Nephron progenitor cell (in vitro differentiated cells): ENCODE measurements at regions not wholly inside any gene's neighbourhood (a gene's known extent, or its start where the extent isn't known, plus 50 kb on each side); places are given as distances from the start of the nearest gene placed in this dataset.

Source experiments
- DNase-seq: peaks from one replicate; pipeline ENCODE4 v3.0.0; 2021
- H3K27ac Mint-ChIP-seq: 2 replicates; pipeline ENCODE4 v1.8.0; 2021; ENCODE audit warnings: mild to moderate bottlenecking, moderate library complexity, mixed read lengths
- H3K27me3 Mint-ChIP-seq: 2 replicates; pipeline ENCODE4 v1.8.0; 2021; ENCODE audit warnings: mild to moderate bottlenecking, low read depth, mixed read lengths; ENCODE audit not compliant: poor library complexity
- H3K36me3 Mint-ChIP-seq: 2 replicates; pipeline ENCODE4 v1.8.0; 2021; ENCODE audit warnings: low read depth, mixed read lengths
- H3K4me1 Mint-ChIP-seq: 2 replicates; pipeline ENCODE4 v1.8.0; 2021; ENCODE audit warnings: mixed read lengths
- H3K4me3 Mint-ChIP-seq: 2 replicates; pipeline ENCODE4 v1.8.0; 2021; ENCODE audit warnings: mild to moderate bottlenecking, moderate library complexity, mixed read lengths
- H3K9me3 Mint-ChIP-seq: 2 replicates; pipeline ENCODE4 v1.8.0; 2021; ENCODE audit warnings: mild to moderate bottlenecking, moderate library complexity, mixed read lengths
- TF ChIP-seq, protein P1 (sequence below): fragments of 200-600 bp; sonication (generic); IDR thresholded peaks from 2 replicates; pipeline ENCODE4 v1.5.0; 2021; ENCODE audit warnings: antibody characterized with exemption

DNA sequence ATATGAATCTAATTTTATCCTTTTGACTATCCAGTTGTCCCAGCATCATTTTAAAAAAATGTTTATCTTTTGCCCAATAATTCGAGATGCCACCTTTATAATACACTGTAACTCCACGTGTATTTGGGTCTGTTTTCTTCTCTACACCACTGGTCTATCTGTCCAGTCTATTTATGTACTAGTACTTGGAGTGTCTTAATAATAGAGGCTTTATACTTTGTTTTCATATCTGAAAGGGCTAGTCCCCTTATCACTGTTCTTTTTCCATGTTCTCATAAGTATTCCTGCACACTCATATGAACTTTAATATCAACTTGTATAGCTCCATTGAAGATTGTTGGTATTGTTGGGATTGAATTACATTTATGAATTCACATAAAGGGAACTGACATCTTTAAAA lies 101.1 kb upstream of the RMP24 start:
- Mint-ChIP-seq H3K4me3 (no peak overlapping the region), H3K4me1 (no peaks in the 10 kb centered on the region), H3K27me3 (peaks cover 5% of the 10 kb centered on the region), H3K36me3 (no peaks in the 10 kb centered on the region), H3K9me3 (no peaks in the 10 kb centered on the region), H3K27ac (no peak overlapping the region)
- no peak for DNase-seq
- TF ChIP-seq, protein P1, sequence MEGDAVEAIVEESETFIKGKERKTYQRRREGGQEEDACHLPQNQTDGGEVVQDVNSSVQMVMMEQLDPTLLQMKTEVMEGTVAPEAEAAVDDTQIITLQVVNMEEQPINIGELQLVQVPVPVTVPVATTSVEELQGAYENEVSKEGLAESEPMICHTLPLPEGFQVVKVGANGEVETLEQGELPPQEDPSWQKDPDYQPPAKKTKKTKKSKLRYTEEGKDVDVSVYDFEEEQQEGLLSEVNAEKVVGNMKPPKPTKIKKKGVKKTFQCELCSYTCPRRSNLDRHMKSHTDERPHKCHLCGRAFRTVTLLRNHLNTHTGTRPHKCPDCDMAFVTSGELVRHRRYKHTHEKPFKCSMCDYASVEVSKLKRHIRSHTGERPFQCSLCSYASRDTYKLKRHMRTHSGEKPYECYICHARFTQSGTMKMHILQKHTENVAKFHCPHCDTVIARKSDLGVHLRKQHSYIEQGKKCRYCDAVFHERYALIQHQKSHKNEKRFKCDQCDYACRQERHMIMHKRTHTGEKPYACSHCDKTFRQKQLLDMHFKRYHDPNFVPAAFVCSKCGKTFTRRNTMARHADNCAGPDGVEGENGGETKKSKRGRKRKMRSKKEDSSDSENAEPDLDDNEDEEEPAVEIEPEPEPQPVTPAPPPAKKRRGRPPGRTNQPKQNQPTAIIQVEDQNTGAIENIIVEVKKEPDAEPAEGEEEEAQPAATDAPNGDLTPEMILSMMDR = no peak

DNA sequence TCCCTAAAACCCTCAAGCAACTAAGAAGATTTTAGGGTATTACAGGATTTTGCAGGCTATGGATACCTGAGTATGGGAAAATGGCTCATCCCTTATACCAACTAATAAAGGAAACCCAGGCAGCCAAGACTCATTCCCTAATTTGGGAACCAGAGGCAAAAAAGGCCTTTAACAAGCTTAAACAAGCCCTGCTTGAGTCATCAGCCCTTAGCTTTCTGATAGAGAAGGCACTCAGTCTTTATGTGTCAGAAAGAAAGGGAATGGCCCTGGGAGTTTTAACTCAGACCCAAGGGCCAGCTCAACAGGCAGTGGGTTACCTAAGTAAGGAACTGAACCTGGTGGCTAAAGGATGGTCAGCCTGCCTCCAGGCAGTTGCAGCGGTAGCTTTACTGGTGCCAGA lies 96.9 kb upstream of the RMP24 start:
- Mint-ChIP-seq H3K36me3 (no peaks in the 10 kb centered on the region), H3K27me3 (peaks cover 9% of the 10 kb centered on the region), H3K4me3 (no peak overlapping the region), H3K4me1 (peaks cover 8% of the 10 kb centered on the region), H3K9me3 (no peaks in the 10 kb centered on the region), H3K27ac (no peak overlapping the region)
- TF ChIP-seq, protein P1 = no peak
- DNase-seq = no peak

DNA sequence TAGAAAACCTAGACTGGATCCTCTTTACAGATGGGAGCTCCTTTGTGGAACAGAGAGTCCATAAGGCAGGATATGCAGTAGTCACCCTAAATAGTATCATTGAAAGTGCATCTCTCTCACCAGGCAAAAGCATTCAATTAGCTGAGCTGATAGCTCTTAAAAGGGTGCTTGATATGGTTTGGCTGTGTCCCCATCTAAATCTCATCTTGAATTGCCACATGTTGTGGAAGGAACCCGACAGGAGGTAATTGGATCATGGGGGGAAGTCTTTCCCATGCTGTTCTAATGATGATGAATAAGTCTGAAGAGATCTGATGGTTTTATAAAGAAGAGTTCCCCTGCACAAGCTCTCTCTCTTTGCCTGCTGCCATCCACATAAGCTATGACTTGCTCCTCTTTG lies 96.2 kb upstream of the RMP24 start:
- H3K9me3 Mint-ChIP-seq = no peaks in the 10 kb centered on the region
- TF ChIP-seq, protein P1 = no peak
- no peaks in the 10 kb centered on the region for H3K36me3 Mint-ChIP-seq
- peaks cover 8% of the 10 kb centered on the region for H3K4me1 Mint-ChIP-seq
- no peak overlapping the region for H3K27ac Mint-ChIP-seq
- no peak for DNase-seq
- no peak overlapping the region for H3K4me3 Mint-ChIP-seq
- peaks cover 7% of the 10 kb centered on the region for H3K27me3 Mint-ChIP-seq

DNA sequence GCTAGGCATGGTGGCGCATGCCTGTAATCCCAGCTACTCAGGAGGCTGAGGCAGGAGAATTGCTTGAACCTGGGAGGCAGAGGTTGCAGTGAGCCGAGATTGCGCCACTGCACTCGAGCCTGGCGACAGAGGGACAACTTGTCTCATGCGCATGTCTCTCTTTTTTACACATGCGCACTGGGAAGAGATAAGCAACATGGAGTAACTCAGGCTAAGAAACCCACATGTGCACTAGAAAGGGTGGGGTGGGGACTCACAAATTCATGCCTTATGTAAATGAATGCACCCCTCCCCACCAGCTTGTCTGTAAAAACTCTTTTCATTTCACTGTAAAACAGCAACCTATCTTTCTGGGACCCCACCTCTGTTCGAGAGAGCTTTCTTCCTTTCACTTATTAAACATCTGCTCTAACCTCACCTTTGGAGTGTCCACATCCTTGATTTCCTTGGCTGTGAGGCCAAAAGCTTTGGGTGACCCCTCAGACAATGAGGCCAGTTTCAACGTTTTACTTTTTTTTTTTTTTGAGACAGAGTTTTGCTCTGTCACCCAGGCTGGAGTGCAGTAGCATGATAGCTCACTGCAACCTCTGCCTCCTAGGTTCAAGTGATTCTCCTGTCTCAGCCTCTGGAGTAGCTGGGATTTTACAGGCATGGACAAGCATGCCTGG lies 91.6 kb upstream of the RMP24 start:
- H3K27me3 Mint-ChIP-seq = peaks cover 4% of the 10 kb centered on the region
- H3K4me3 Mint-ChIP-seq = no peak overlapping the region
- H3K27ac Mint-ChIP-seq = peak overlapping the region; percentile 91
- peaks cover 8% of the 10 kb centered on the region for H3K4me1 Mint-ChIP-seq
- TF ChIP-seq, protein P1 = no peak
- H3K9me3 Mint-ChIP-seq = no peaks in the 10 kb centered on the region
- DNase-seq = no peak
- no peaks in the 10 kb centered on the region for H3K36me3 Mint-ChIP-seq

DNA sequence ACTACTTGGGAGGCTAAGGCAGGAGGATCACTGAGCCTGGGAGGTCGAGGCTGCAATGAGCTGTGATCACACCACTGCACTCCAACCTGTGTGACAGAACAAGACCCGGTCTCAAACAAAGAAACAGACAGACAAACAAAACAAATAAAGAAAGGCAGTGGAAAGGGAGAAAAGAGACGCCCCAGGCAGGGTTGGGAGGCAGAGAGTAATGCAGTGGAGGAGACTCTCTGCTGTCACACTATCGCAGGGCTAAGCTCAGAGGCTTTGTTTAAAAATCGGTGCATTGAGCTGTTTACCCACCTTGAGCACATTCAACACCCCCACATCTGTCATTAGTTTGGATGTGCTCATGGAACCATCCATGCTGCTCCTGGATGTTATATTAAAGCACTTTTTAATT lies 84.2 kb upstream of the RMP24 start:
- no peaks in the 10 kb centered on the region for H3K36me3 Mint-ChIP-seq
- peak overlapping the region; percentile 78 for H3K27ac Mint-ChIP-seq
- peaks cover 18% of the 10 kb centered on the region for H3K9me3 Mint-ChIP-seq
- peaks cover 28% of the 10 kb centered on the region for H3K4me1 Mint-ChIP-seq
- no peak for DNase-seq
- TF ChIP-seq, protein P1 = no peak
- no peak overlapping the region for H3K4me3 Mint-ChIP-seq
- H3K27me3 Mint-ChIP-seq = peaks cover 11% of the 10 kb centered on the region

DNA sequence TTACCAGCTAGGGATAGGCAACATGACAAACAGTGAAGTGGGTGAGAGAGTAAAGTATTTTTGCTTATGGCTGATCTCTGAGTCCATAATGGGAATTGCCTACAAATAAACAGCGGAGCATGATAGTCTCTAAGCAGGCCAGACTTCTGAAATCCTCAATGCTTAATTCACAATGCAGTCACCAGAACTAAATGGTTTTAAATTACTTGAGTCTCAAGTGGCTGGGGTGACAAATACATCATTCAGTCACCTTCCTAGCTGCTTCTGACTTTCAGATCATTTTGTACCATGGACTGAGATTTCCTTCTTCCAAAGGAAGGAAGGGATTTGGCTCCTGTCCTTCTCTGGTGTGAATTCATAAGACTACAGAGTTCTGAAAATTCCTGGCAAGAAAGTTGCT lies 82.8 kb upstream of the RMP24 start:
- Mint-ChIP-seq H3K27ac (no peak overlapping the region), H3K4me3 (no peak overlapping the region), H3K27me3 (peaks cover 11% of the 10 kb centered on the region), H3K9me3 (peaks cover 21% of the 10 kb centered on the region), H3K36me3 (no peaks in the 10 kb centered on the region), H3K4me1 (peaks cover 28% of the 10 kb centered on the region)
- no peak for DNase-seq
- TF ChIP-seq, protein P1 = no peak
